Endodermal cell (in vitro differentiated cells): ENCODE measurements at regions not wholly inside any gene's neighbourhood (a gene's known extent, or its start where the extent isn't known, plus 50 kb on each side); places are given as distances from the start of the nearest gene placed in this dataset.

Source experiments
- DNase-seq: peaks from one replicate; pipeline ENCODE4 v3.0.0-alpha.2; 2017
- H3K27ac ChIP-seq: 2 replicates; pipeline ENCODE4 v1.5.1; 2013; ENCODE audit warnings: mild to moderate bottlenecking, low read depth, low read length, moderate library complexity
- H3K27me3 ChIP-seq: 2 replicates; pipeline ENCODE4 v1.6.1; 2013; ENCODE audit warnings: mild to moderate bottlenecking, low read length, moderate library complexity; ENCODE audit not compliant: insufficient read depth, control insufficient read depth, poor library complexity, severe bottlenecking
- H3K36me3 ChIP-seq: 2 replicates; pipeline ENCODE4 v1.7.0; 2013; ENCODE audit warnings: mild to moderate bottlenecking, low read length, moderate library complexity; ENCODE audit not compliant: control insufficient read depth, insufficient read depth
- H3K4me1 ChIP-seq: one replicate; pipeline ENCODE4 v1.7.0; 2013; ENCODE audit warnings: low read length; ENCODE audit not compliant: control insufficient read depth, insufficient read depth
- H3K4me3 ChIP-seq: 2 replicates; pipeline ENCODE4 v1.5.1; 2013; ENCODE audit warnings: mild to moderate bottlenecking, low read length, moderate library complexity
- H3K9ac ChIP-seq: 2 replicates; pipeline ENCODE4 v1.6.1; 2013; ENCODE audit warnings: mild to moderate bottlenecking, low read length, moderate library complexity; ENCODE audit not compliant: poor library complexity, severe bottlenecking; ENCODE audit errors: extremely low read depth
- H3K9me3 ChIP-seq: 2 replicates; pipeline ENCODE4 v1.6.1; 2013; ENCODE audit warnings: mild to moderate bottlenecking, low read length, moderate library complexity; ENCODE audit not compliant: control insufficient read depth
- H3K27ac Mint-ChIP-seq: 2 replicates; pipeline ENCODE4 v1.8.0; 2020; ENCODE audit warnings: mixed read lengths
- H3K27me3 Mint-ChIP-seq: 2 replicates; pipeline ENCODE4 v1.8.0; 2021; ENCODE audit warnings: mild to moderate bottlenecking, mixed read lengths; ENCODE audit not compliant: insufficient read depth
- H3K36me3 Mint-ChIP-seq: 2 replicates; pipeline ENCODE4 v1.8.0; 2020; ENCODE audit warnings: low read depth, mixed read lengths
- H3K4me1 Mint-ChIP-seq: 2 replicates; pipeline ENCODE4 v1.8.0; 2020; ENCODE audit warnings: mixed read lengths
- H3K4me3 Mint-ChIP-seq: 2 replicates; pipeline ENCODE4 v1.8.0; 2020; ENCODE audit warnings: mild to moderate bottlenecking, moderate library complexity, mixed read lengths
- H3K9me3 Mint-ChIP-seq: 2 replicates; pipeline ENCODE4 v1.8.0; 2020; ENCODE audit warnings: mild to moderate bottlenecking, mixed read lengths
- CTCF ChIP-seq: fragments of 200-600 bp; sonication (generic); conservative IDR thresholded peaks from 2 replicates; pipeline ENCODE4 v1.5.0; 2021; ENCODE audit warnings: antibody characterized with exemption, mild to moderate bottlenecking
- WGBS, 2 experiments: methylation state at CpG; one replicate each; pipeline versions ENCODE4 v1.1.5 to v1.1.7; 2013; ENCODE audit warnings: missing lambda C conversion rate in 2 of 2, mixed read lengths in 1 of 2; ENCODE audit not compliant: insufficient coverage in 1 of 2, insufficient read length in 1 of 2; 5-methylcytosine and 5-hydroxymethylcytosine counted together

GRCh38 chr1:67886076-67886475 lies 52.8 kb upstream of the GNG12 start:
- Histone ChIP-seq H3K27ac (no peak overlapping the region), H3K4me1 (no peaks in the 10 kb centered on the region), H3K9me3 (no peaks in the 10 kb centered on the region), H3K4me3 (no peak overlapping the region), H3K36me3 (no peaks in the 10 kb centered on the region), H3K27me3 (no peaks in the 10 kb centered on the region), H3K9ac (no peak overlapping the region)
- Mint-ChIP-seq H3K9me3 (no peaks in the 10 kb centered on the region), H3K27me3 (peaks cover 5% of the 10 kb centered on the region), H3K27ac (no peak overlapping the region), H3K4me3 (no peak overlapping the region), H3K36me3 (no peaks in the 10 kb centered on the region), H3K4me1 (no peaks in the 10 kb centered on the region)
- no peak for TF ChIP-seq CTCF
- no peak for DNase-seq
- WGBS, 2 experiments = 87% methylated on average over 2 of the region's 2 CpGs; no CpG with 5 or more reads in 1 of the 2 experiments

GRCh38 chr1:67883069-67883468 lies 49.8 kb upstream of the GNG12 start:
- 82% methylated on average over 2 of the region's 2 CpGs; no CpG with 5 or more reads in 1 of the 2 experiments for WGBS, 2 experiments

More at GRCh38 chr1:67883069-67883468, 49.8 kb upstream of the GNG12 start:
- Histone ChIP-seq H3K27me3 (no peaks in the 10 kb centered on the region), H3K9ac (no peak overlapping the region), H3K9me3 (no peaks in the 10 kb centered on the region), H3K27ac (no peak overlapping the region), H3K4me3 (no peak overlapping the region), H3K4me1 (no peaks in the 10 kb centered on the region), H3K36me3 (no peaks in the 10 kb centered on the region)
- Mint-ChIP-seq H3K36me3 (no peaks in the 10 kb centered on the region), H3K27ac (no peak overlapping the region), H3K4me1 (no peaks in the 10 kb centered on the region), H3K27me3 (peaks cover 5% of the 10 kb centered on the region), H3K4me3 (no peak overlapping the region), H3K9me3 (no peaks in the 10 kb centered on the region)
- TF ChIP-seq CTCF = no peak
- DNase-seq = no peak
